SU-DHL-6 (cell line): ENCODE measurements at regions not wholly inside any gene's neighbourhood (a gene's known extent, or its start where the extent isn't known, plus 50 kb on each side); places are given as distances from the start of the nearest gene placed in this dataset.

Source experiments
- EZH2phosphoT487 ChIP-seq: fragments of 200-600 bp; sonication (generic), shearing (Covaris generic); conservative IDR thresholded peaks from 2 replicates; pipeline ENCODE4 v1.6.1; 2018; ENCODE audit warnings: mild to moderate bottlenecking, antibody characterized with exemption, low read length, moderate library complexity, mixed read lengths
- TF ChIP-seq, protein P1 (sequence below): fragments of 200-600 bp; sonication (generic); IDR thresholded peaks from one replicate; pipeline ENCODE4 v1.5.1; 2017; ENCODE audit warnings: antibody characterized with exemption, mild to moderate bottlenecking, low read length, moderate library complexity; ENCODE audit not compliant: insufficient read depth, poor library complexity, severe bottlenecking

GRCh38 chr13:86992251-86992650 lies 678.9 kb upstream of the SLITRK5 start:
- TF ChIP-seq, protein P1, sequence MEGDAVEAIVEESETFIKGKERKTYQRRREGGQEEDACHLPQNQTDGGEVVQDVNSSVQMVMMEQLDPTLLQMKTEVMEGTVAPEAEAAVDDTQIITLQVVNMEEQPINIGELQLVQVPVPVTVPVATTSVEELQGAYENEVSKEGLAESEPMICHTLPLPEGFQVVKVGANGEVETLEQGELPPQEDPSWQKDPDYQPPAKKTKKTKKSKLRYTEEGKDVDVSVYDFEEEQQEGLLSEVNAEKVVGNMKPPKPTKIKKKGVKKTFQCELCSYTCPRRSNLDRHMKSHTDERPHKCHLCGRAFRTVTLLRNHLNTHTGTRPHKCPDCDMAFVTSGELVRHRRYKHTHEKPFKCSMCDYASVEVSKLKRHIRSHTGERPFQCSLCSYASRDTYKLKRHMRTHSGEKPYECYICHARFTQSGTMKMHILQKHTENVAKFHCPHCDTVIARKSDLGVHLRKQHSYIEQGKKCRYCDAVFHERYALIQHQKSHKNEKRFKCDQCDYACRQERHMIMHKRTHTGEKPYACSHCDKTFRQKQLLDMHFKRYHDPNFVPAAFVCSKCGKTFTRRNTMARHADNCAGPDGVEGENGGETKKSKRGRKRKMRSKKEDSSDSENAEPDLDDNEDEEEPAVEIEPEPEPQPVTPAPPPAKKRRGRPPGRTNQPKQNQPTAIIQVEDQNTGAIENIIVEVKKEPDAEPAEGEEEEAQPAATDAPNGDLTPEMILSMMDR = no peak
- no peak for TF ChIP-seq EZH2phosphoT487
